Stimulated activated CD8-positive, alpha-beta memory T cell treated with anti-CD3 and anti-CD28 coated beads, Interleukin-15, amount 100 ng/mL, for 1 hour (primary cell): ENCODE measurements at regions not wholly inside any gene's neighbourhood (a gene's known extent, or its start where the extent isn't known, plus 50 kb on each side); places are given as distances from the start of the nearest gene placed in this dataset.

Source experiments
- DNase-seq: peaks from one replicate; pipeline ENCODE4 v3.0.0-alpha.2; 2020; ENCODE audit warnings: low read depth

DNA sequence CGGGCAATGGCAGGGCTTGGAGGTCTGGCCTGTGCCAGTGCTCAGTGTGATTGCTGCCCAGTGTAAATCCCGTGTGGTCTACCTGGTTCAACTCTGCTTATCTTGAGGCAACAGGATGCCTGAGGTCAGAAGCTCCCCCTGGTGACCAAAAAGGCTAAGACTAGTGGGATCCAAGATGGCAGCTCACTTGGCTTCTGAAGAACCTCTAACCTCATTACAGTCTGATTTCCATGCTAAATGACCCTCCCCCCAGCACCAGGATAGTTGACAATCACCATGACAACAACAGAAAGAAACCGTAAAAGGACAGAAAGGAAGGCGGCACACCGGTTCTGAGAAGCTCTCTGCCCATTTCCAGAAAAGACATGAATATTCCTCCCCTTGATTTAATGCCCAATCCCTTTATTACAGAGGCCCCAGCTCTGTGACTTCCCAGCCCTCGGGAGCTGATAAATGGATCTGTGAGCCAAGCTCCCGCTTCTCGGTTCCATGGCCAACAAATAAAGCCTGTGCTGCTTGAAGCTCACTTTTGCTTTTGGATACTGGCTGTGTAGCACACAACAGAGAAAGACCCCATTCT is 398.4 kb downstream of the CTTN start:
- DNase-seq = no peak

DNA sequence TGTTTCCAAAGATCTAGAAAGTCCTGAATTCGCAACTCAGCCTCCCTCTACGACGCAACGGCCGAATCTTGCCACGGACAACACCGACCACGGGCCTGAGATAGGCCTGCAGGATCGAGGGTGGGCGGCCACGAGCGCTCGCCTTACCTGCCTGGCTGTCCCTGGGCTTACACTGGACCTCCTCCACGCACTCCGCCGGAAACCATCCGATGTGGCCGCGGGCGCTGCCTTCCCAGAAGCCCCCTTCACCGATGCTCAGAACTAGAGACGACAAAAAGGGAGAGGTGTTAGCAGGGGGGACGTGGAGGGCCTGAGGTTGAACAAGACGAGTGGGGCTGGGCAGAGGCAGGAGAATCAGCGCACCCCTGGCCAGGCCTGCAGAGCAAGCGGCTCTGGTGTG is 400.0 kb downstream of the CTTN start:
- DNase-seq = no peak

DNA sequence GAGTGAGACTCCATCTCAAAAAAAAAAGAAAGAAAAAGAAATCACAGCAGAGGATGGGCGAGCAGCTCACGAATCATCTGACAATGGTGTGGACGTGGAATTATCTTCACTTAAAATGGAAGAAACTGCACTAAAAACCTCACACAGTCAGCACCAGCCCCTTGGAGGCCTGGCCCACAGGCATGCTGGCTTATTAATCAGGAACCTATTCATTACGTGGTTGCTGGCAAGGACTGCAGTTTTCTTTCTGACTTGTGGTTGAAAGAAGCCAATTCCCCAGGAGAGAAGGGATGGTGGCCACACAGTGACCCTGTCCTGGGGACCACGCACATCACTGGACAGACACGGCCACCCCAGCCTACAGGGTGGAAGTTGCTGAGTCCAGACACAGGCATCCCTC is 401.1 kb downstream of the CTTN start:
- no peak for DNase-seq

GRCh38 chr11:70802185-70802584 is 403.9 kb downstream of the CTTN start:
- DNase-seq = no peak

DNA sequence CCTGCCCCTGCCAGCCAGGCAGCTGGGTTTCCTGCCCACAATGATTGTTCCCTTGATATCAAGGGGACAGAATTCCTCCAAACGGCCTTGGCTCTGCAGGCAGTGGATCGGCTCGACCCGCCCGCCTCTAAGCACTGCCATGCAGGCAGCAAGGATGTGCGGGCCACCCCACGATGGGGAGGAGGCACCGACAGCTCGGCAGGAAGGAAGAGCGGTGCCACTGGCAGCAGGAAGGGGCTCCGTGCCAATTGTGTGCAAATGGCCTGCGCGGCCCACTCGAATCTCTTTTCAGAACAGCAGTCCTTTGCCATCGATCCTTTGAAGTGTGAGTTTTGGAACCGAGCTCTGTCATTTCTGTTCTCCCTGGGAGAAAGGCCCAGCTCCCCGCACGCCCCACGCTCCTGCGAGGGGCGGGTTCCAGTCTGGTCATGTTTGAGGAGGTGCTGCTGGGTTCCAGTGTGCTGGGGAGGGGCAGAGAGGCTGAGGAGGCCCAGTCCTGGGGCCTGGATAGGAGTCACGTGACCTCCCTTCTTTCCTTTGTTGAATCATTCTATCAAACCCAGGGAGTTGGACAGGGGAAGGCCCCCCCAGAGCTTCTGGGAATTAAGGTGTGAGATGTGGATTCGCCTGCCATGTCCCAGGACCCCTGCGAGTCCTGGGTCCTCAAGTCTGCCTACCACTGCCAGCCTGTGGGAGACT is 406.0 kb downstream of the CTTN start:
- DNase-seq = no peak

DNA sequence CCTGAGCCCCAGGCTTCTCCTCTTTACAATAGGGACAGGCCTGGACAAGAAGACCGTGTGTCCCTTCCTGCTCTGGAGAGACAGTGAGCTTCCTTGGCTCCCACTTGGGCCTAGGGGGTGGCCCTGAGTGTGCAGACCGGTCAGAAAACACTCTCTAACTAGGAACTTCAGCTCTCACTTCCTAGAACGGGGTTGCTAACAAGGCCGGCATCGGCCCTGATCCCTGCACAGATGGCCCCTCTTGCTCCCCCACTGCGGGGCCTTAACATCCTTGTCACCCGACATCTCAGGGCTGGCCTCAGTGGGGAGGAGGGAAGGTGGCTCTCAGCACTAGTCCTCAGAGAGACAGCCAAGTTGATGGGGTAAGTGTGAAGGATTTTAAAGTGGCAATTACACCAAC is 406.9 kb downstream of the CTTN start:
- DNase-seq = no peak

- no peak for DNase-seq
Observed at GRCh38 chr11:70805971-70806370, 407.6 kb downstream of the CTTN start.

DNA sequence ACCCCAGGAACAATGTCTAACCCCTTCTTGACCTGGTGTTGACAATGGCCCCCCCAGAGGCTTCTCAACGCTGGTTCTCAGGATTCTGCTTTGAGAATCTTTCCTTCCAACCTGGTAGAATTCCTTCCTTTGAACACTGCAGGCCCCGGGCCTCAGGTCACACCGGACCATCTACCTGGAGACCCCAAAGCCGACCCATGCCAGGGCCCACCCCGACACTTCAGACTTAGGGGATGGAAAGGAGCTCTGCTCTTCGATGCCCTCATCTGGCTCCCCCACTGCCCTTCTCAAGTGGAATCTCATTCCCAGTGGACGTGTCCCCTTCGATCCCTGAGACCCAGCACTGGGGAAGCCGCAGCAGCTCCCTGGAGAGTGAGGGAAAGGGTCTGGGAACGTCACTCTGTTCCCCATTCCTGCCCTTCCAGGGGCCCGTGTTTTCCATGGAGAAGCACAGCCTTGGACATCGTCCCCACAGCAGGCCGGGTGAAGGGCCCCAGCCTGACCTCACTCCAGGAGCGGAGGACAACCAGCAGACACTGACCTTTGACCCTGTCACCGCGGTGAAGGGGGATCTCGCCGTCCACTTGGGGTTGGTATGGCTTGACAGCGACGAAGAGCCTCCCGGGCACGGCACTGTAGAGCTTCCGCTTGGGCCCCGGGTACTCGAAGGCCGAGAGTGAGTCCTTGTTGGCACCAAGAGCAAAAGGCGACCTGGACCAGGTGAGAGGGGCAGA is 408.3 kb downstream of the CTTN start:
- no peak for DNase-seq

GRCh38 chr11:70807195-70807543 is 408.8 kb downstream of the CTTN start:
- DNase-seq = no peak

GRCh38 chr11:70808686-70809375 is 410.5 kb downstream of the CTTN start:
- DNase-seq = no peak

DNA sequence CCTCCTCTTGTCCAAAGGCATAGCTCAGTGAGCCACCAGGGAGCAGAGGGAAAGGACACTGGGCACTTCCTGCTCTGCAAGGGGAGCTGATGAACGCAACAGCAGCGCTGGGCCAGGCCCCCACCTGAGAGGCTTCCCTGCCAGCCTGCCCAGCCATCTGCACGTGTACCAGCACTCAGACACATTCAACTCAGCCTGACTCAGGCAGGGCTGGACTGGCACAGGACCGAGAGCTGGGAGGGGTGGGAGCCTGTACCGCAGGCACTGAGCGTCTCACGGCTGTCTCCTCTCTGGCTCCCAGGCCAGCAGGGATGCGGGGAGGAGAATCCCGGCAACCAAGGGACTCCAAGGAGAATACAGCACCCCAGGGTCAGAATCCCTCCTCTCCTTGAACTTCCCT is 411.8 kb downstream of the CTTN start:
- DNase-seq = no peak

- no peak for DNase-seq
Observed at GRCh38 chr11:70810681-70811080, 412.4 kb downstream of the CTTN start.

DNA sequence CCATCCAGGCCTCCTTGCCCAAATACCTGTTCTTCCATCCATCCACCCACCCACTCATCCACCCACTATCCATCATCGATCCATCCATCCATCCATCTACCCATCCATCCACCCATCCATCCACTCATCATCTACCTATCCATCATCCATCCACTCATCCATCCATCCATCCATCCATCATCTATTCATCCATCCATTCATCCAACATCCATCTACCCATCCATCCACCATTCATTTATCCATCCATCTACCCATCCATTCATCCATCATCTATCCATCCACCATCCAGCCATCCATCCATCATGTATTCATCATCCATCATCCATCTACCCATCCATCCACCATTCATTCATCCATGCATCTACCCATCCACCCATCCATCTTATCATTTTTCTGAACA is 413.2 kb downstream of the CTTN start:
- DNase-seq = no peak

GRCh38 chr11:70811915-70812314 is 413.6 kb downstream of the CTTN start:
- no peak for DNase-seq

- no peak for DNase-seq
Observed at GRCh38 chr11:70812472-70812871, 414.1 kb downstream of the CTTN start.

GRCh38 chr11:70813651-70814050 is 415.3 kb downstream of the CTTN start:
- no peak for DNase-seq

GRCh38 chr11:70815485-70815832 is 417.1 kb downstream of the CTTN start:
- no peak for DNase-seq

DNA sequence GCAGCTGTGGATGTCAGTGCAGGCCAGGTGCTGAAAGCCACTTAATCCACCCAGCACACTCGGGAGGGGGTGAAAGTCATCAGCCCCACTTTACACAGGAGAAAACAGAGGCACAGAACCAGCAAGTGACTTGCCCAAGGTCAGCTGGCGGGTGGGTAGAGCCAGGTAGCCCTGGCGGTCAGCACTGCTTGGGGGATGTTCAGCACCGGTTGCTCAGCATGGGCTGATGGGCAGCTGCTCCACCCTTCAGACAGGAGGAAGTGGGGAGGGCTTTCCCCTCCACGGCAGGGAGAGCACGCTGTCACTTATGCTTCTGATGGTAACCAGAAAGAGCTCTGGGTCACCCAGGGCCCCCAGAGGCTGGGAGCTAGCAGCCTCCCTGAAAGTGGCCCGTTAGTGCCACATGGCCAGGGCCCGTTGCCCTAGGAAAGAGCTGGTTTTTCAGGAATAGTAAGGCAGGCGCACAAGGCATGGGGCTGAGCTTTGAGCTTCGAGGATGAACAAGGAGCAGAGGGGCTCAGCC is 417.9 kb downstream of the CTTN start:
- DNase-seq = no peak

GRCh38 chr11:70818351-70818750 is 420.0 kb downstream of the CTTN start:
- no peak for DNase-seq

DNA sequence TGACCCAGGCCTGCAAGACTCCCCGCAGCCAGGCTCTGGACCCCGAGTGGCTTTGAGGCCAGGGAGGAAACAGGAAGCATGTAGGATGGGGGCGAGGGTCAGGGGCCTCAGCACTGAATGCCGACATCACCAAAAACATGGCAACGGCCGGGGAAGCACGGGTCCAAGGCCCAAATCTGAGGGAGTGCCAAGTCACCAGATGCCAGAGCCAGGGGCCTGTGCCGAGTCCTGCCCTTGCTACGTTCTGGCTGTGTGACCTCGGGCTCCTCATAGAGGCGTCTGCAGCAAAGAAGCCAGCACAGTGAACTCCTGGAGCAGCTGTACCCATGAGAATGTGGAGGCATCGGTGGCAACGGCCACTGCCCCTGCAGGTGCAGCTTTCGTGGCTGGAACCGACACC is 420.7 kb downstream of the CTTN start:
- no peak for DNase-seq

DNA sequence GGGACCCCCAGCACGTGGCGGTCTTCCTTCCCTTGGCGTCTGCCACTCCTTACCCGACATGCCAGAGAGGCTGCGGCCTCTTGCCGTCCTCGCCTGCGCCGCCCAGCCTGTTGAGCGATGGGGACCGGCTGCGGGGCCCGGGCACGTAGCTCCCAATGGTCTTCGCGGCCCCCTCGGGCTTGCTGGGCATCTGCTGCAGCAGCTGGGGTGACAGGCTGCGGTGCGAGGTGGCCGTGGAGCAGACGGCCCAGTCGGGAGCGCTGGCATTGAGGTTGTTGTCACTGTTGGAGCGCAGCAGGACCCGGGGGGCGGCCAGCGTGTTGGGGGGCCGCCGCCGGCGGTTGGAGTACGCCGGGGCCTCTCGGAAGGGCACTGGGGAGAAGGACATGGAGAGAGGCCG is 422.0 kb downstream of the CTTN start:
- no peak for DNase-seq

DNA sequence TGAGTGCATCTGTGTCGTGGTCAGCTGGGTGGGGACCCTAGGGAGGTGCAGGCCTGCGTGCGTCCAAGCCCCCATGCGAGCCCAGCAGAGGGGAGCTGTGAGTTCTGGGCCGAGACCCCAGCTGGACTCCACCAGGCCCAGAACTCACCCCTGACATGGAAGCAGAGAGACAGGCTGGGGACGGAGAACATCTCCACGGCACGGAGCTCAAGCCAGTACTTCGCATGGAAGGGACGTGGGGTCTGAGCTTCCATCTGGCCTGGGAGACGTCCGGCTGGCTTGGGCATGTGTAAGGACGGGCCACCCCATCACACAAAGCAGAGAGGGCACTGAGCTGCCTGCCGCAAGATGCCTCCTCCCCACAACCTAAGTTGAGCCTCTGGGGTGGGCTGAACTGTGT is 422.4 kb downstream of the CTTN start:
- DNase-seq = no peak

DNA sequence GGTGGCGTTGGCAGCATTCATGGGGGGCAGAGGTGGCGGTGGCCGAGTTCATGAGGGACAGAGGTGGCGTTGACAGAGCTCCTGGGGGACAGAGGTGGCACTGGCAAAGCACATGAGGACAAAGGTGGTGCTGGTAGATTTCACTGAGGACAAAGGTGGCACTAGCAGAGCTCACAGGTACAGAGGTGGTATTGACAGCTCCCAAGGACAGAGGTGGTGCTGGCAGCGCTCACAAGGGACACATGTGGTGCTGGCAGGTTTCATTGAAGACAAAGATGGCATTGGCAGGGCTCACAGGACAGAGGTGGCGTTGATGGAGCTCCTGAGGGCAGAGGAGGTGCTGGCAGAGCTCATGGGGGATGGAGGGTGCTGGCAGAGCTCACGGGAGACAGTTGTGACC is 425.4 kb downstream of the CTTN start:
- DNase-seq = no peak
